Stimulated activated CD4-positive, alpha-beta T cell treated with anti-CD3 and anti-CD28 coated beads, Interleukin-4, amount 100 ng/mL, for 4 hours (primary cell): ENCODE measurements at regions not wholly inside any gene's neighbourhood (a gene's known extent, or its start where the extent isn't known, plus 50 kb on each side); places are given as distances from the start of the nearest gene placed in this dataset.

Experiments used
- DNase-seq, 2 experiments: peaks; one replicate each; pipeline ENCODE4 v3.0.0-alpha.2; 2020

DNA sequence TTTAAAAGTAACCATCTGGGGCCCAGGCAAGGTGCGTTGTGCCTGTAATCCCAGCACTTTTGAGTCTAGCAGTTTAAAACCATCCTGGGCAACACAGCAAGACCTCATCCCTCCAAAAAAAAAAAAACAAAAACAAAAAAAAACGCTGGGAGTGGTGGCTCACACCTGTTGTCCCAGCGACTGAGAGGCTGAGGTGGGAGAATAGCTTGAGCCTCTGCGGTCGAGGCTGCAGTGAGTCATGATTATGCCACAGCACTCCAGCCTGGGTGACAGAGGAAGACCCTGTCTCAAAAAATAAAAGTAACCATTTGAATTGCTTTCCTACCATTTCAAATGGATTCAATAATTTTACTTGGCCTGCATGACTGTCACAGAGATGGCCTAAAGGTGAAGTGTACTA lies 186.5 kb upstream of the ATP2B1 start:
- DNase-seq, result no peak

DNA sequence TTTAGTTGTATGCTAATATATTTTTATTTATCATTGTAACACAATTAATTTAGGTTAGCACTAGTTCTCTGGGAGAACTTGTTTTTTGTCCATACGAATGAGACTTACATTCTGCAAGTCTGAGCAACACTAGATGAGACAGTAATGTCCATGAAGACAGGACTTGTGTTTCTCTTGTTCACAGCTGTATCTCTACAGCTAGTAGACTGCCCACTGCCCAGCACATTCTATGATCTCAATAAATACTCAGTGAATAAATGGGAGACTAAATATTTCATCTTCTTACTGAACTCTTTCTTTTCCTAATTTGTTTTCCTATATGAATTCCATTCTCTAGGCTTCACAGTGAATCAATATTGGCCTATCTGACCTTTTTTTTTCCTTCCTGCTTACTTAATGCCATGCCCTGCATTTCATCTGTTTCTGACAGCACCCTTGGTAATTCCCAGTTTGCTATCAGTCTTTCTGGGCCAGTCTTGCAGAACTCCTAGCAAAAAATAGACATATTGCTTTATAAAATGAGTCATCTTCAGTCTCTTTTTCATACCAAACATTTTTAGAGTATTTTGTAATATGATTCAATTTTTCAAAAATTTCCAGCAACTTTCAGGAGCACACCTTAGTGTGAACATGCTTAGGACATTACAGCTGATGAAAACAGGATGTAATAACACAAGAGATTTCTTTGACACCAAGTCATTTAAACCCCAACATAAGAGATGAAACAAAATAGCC lies 185.5 kb upstream of the ATP2B1 start:
- DNase-seq, result no peak

DNA sequence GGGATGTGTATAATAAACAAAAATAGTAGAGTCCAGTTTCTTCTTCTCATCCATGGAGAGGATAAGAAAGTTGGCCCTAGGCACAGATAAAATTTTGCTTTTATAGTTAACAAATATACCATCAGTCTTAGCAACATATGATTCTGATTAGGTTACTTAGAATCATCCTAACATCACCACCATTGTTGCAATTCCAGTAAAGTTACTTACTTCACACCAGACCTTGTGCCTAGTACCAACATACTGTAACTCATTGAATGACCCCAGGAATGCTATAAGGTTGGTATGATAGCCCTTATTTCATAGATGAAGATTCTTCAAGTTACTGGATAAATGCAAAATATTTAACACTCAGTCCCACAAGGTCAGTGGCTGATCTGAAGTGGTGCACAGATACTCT lies 183.8 kb upstream of the ATP2B1 start:
- no peak for DNase-seq

DNA sequence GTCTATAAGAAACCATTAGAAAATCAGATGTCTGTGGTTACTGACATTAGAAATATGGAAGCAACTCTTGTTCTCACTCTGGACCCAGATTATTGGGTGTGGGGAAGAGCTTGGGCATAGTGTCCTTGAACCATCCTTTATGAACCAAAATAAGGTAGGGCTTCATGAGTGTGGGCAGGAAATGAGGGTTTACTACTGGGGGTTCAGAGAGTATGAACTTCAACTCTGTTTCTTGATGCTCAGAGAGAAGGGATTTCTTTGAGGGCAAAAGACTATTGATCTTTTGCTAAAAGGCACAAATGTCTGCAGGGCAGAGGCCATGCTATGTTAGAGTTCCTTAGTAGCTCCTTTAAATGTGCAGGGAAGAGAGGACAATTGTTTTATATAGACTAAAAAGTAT lies 183.3 kb upstream of the ATP2B1 start:
- no peak for DNase-seq

DNA sequence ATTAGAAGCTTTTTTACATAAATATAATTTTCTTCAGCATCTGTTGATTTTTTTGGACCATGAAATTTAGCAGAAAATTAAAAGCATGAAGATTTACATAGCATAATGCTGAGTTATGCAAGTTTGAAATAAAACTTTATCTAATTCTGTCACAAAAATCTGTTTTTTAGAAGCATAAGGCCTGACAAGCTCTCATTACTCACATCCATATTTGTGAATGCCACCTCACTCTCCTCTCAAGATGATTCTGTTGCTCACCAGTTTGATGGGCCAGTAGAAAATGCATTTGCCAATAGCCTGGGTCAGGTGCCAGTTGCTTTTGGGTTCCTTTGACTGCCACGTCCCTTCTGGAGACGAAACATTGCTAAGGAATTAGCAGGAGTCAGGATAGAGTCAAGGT lies 181.5 kb upstream of the ATP2B1 start:
- DNase-seq, result no peak

DNA sequence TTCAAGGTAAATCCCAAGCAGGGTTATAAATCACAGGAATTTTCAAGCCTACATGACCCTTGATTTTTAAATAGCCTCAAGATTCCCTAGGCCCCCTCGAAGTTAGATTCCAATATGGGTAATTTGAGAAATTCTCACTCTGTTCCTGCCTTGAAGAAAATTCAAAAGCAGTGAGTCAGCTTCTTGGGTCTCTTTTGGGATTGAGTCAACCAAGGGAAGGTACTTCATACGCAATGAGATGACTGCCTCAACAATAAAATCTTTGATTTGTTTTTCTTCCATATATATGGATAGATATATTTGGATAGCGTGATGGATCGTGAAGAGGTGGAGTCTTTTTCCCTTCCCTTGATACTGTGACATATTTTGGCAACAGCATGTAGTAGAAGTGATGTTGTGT lies 180.4 kb upstream of the ATP2B1 start:
- DNase-seq, result no peak

DNA sequence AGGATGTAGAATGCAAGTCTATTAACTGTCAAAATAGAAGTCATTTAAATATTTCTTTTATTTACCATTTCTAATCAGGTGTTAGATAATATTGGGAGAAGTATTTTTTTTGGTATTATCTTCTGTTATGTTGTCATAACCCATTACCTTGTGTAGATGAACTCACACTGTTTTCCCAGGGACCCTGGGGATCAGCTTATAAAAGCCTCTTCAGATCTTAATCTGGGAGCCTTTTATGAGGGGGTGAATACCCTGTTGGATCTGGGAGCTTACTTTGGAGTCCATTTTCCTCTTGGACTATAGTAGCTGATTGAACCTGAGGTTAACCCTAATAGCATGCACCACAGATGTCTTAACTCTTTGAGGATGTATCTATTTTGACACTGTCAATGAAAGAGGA lies 176.3 kb upstream of the ATP2B1 start:
- no peak for DNase-seq

DNA sequence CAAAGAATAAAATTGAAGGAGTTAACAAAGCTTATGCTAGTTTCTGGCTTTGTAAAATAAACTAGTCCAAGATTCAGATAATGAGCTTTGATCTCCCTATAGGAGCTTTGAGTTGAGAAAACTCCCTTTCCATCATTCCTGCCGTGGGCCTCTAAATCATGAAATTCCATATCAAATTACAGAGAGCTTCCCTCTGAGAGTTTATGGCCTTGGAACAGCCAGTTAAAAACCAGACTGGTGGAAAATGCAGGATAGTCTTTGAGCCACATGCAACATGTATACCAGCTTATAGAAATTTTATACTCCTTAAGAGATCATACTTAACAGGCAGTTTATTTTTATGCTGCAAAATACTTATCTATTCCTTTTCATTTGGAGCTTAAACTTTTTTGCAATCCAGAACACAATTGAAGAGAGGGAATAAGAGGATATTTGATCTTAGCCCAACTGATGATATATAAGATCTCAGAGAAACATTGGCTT lies 175.8 kb upstream of the ATP2B1 start:
- no peak for DNase-seq

DNA sequence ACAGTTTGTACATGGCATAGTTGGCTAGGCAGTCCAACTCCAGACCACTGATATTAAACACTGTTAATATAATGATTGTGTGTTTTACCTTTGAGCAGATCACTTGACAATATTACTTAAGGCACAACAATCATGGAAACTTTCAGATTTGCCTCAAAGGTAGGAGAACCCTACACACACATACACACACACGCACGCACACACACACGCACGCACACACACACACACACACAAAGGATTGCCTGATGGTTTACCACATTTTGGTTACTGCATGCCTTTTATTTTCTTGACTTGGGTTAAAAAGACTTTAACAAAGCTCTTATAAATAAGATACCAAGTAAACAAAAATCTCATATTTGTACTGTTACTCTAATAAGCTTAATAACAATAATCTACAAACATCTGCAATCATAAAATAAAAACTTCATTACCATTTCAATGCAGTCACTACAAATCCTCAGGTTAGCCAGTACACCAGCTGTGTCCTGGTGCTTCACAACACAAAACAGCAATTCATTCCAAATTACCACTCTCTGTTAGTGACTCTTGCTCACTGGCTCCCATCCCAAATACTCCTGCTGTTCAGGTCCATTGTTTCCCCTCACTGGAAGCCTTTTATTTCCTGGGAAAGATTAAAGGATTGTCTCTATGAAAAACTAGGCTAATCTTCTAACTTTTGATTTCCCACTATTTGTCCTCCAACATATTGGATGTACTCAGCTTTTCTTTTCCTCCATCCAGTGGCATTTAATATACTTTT lies 175.2 kb upstream of the ATP2B1 start:
- no peak for DNase-seq

DNA sequence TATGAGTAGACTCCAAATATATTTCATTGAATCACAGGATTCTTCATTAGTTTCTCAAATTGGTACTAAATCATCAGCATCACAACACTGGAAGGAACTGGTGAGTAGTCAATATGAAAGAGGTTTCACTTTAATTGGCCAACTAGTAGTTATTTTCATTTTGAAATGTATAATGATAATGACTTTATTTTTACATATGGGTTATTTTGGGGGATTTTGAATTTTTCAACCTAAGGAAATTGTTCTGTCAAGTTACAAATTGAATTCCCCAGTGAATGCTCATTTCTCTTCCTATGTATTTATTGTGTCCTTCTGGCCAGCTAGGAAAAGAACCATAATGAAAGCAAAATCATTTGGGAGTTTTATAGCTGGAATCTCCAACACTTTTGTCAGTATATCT lies 174.2 kb upstream of the ATP2B1 start:
- no peak for DNase-seq

DNA sequence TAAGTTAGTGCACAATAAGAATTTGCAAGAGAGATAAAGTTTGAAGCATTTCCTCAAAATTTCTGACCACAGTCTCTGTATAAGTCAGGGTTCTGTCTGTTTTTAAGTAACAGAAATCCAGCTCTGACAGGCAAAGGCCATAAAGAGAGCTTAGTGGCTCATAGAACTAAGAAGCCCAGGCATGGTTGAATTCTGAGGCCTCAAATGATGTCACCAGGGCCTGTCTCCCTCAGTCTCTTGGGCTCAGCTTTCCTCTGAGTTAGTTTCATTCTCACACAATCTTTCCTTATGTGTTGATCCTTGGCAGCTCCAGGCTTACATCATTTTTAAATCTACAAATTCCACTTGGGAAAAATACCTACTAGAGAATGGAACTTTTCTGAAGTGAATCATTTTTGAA lies 173.4 kb upstream of the ATP2B1 start:
- DNase-seq, result no peak

DNA sequence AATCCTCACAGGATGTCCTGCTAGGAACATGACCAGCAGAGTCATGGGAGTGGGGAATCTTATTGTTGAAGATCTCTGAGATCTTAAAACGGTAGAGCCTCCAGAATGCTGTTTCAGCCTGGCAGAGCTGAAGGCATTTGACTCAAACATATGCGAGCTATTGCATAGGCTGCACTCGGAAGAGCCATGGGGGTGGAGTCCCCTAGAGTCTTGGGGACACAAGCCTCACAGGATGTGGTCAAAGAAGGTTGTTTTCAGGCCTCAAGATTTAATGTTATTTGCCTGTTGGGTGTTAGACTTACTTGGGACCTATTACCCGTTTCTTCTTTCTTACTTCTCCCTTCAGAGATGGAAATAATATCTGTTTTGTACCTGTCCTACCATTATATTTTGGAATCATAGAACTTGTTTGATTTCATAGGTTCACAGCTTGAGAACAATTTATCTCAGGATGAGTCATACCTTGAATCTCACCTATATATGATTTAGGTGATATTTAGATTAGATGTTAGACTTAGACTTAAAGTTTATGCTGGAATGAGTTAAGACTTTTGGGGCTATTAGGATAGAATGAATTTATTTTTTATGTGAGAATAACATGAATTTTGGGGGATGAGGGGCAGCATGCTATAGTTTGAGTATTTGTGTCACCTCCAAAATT lies 172.2 kb upstream of the ATP2B1 start:
- peak in 1 of 2 experiments; percentile 28 for DNase-seq

DNA sequence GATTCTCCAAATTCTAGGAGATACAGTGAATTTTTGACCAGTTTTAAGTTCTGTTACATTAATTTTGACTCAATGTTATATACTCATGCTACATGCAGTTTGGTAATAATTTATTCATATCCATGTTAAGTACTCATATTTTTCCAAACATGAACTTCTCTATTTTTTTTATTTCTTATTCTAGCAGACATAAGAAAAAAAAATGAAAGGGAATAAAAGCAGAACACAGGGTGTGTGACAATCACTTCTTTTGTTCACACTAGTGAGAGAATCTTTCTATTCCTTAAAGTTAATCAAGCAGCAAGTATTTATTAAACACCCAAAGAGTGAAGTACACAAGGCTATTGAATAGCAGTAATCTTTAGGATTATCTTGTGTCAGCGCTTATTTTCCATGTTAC lies 171.1 kb upstream of the ATP2B1 start:
- DNase-seq, result no peak

DNA sequence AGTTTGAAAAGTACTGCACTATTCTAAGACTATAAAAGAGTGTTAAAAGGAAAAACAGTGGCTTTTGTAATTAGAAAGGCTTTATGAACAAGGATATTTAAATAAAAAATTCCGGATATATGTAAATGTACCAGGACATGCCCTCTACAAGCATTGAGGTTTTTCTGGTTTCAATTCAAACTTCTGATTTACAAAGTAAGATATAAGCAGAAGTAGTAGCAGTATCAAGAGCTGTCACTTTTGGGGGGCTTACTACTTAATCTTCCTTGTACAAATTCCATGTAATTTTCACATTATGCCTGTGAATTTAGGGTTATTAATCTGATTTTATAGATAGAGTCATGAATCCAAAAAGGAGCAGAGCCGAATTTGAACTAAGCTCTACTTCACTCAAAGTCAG lies 170.3 kb upstream of the ATP2B1 start:
- no peak for DNase-seq

DNA sequence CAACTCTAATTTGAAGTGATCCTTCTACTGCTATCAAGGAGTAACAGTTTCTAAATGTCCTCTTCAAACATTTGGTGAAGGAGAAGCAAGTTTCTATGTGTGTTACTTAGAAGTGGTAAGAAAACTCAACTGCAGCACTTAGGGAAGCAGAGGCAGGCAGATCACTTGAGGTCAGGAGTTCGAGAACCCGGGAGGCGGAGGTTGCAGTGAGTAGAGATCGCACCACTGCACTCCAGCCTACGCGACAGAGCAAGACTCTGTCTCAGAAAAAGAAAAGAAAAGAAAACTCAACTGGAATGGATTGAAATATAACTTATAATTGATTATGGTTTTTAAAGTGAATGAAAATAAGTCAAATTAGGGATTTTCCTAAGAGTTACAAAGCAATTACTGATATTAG lies 169.7 kb upstream of the ATP2B1 start:
- no peak for DNase-seq

DNA sequence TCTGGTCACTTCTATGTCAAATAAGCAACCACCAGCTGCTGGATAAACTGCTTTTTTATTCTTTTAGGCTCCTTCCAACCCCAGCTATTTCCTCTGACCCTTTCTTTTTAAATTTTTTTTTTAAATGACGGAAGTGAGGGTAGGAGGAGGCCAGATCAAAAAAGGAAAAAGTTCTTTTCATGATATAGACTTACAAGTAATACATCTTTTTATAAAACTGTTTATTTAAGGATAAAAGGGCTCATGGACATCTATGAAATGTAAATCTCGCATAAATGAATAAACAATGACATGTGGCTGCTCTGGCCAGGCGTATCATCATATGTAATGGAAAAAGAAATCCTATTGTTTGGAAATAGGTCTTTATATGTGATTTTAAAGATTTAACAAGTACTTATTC lies 169.0 kb upstream of the ATP2B1 start:
- no peak for DNase-seq

DNA sequence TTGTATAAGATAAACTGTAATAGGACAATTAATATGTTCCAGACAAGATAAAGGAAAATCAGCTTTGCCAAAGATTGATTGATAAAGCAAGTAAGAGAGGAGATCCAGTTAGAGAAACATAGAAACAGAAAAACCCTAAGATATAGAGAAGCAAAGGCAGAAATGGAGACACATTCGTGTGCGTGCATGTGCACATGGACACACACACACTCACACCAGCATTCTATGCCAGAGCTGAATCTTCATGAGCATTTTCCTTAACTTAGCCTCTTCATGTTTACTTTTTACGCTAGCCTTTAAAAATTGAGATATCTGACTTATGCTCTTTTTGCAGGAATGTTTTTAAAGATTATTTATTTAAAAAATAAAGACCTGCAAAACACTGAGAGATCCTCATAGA lies 168.5 kb upstream of the ATP2B1 start:
- DNase-seq, result no peak

DNA sequence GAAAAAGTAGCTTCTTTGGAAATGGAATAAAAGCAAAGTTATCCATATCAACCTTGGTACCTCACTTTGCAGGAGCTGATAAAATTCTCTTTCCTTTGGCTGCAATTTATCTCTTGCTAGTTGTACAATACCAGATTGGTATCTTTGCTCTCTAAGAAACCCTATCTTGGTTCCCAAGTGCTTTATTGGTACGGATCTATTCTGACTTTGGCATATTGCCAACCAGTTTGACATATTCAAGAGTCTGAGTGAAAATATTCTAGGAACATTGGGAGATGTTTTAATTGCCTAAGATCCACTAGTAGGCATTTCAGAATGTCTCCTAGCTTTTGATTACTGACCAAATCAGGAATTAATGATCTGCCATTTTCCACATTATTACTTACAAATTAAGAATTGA lies 167.2 kb upstream of the ATP2B1 start:
- no peak for DNase-seq

DNA sequence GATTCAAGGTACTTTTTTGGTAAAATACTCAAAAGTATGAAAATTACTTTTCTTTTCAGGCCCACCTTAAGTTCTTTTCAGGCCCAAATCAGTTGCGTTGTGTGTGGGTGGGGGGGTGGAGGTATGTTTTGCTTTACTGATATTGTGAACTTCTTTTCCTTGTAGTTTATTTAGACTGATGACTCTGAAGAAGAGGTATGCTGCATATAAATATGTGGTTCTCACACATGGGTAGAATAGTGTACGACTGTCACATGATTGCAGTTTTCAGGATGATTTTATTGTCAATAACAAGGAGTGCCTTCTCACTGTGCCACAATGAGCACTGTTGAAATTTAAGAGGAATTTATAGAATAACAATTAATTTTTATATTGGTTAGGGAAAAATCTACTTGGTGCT lies 166.6 kb upstream of the ATP2B1 start:
- no peak for DNase-seq

DNA sequence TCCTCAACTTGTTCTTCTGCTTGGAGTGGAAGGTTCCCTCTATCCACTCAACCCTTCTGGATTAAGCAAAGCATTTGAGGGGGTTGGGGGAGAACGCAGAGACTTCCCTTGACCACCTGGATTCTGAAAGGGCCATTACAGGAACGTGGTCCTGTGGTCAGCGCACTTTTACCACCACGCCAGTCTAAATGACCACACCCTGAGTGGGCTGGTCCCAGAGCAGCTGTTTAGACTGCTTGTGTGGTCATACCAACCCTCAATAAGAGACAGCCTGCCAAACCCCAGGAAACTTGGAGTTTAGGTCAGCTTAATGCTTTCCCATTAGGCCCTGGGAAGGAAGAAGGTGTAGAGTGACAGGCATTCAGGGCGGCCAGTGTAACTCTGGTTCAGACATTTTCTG lies 165.5 kb upstream of the ATP2B1 start:
- DNase-seq, result no peak

DNA sequence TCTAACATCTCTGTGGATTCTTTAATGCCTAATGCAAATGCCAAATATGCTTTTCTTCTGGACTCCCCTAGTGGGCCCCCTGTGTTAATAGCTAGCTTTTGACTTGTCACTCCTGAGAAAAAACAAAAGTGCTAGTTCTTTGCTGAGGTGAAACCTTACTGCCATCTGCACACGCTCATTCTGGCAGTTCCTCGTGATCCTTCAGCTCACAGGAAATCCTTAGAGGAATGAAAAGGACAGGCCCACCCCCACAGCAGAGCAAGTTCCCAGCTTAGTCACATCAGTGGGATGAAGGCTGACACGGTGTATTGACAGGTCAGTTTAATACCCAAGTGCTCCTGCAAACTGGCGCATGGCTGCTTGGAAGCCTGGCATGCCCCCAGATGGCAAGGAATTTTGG lies 165.1 kb upstream of the ATP2B1 start:
- no peak for DNase-seq

DNA sequence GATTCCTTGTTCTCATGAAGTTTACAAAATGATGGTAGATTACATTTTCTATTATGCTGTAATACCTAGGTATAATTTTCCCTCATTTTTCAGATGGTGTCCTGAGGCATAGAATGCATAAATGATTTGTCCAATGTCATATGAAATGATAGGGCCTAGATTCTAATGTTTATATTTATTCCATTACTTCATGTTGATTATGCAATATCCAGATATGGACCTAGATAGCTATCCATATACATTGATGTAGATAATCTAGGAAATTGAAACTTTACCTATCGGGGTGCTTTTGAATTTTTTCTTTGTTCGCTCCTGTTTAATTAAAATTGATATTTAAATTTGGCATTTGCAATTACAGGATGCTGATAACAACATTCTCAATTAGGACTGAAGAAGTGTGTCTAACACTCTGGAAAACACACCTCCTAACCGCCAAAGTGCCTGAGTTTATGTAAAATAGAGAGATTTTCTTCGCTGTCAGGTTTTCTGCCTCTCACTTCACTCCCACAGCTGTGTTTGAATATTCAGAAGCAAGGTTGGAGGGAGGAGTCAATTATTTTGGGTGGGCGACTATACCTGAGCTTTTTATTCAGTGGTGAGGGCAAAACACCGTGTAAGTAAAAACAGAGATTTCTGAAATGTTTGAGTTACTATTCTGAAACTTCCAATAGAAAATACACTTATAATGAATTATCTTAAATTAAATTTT lies 164.4 kb upstream of the ATP2B1 start:
- DNase-seq, result no peak

DNA sequence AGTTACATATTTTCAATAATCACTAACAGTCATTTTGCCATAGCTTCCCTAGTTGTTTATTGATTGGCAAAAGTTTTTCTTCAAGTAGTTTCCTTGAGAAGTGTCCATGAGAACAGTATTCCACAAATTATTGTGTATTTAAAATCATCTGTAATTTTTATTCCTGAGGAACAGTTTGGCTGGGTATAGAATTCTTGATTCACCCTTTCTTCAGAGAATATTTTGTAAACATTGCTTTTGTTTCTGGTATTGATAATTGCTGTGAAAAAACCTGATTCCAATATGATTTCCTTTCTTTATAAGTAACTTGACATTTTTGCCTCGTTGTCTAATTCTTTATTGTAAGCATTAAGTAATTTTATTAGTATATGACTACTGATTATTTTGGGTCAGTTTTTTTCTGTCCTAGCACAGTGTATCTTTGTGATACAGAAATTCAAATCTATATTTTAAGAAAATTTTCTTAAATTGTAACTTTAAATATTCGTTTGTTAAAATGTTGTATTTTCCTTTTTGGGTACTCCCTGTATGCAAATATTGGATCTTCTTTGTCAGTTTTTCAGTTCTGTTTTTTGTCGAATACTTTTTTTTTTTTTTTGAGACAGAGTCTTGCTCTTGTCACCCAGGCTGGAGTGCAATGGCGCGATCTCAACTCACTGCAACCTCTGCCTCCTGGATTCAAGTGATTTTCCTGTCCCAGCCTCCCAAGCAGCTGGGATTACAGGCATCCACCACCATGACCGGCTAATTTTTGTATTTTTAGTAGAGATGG lies 162.0 kb upstream of the ATP2B1 start:
- no peak for DNase-seq
